Esophagus squamous epithelium (tissue), 4 donors: ENCODE measurements at regions not wholly inside any gene's neighbourhood (a gene's known extent, or its start where the extent isn't known, plus 50 kb on each side); places are given as distances from the start of the nearest gene placed in this dataset.

Experiments
- CTCF ChIP-seq, 6 experiments: fragments of 450-650 bp in 4 of 6; fragments of 200-600 bp in 2 of 6; sonication (generic) in 2 of 6; IDR thresholded peaks; one replicate each; pipeline ENCODE4 v1.5.1; 2016 to 2019; ENCODE audit warnings: antibody characterized with exemption in 6 of 6, mild to moderate bottlenecking in 4 of 6, moderate library complexity in 4 of 6
- POLR2A ChIP-seq, 4 donors: fragments of 450-650 bp; IDR thresholded peaks; one replicate each; pipeline ENCODE4 v1.6.1; 2017; ENCODE audit warnings: antibody characterized with exemption in 4 of 4, mild to moderate bottlenecking in 4 of 4, moderate library complexity in 3 of 4

- no peak for TF ChIP-seq POLR2A (IDR thresholded peaks at IDR 0.05)
- TF ChIP-seq CTCF (IDR thresholded peaks at IDR 0.05) = no peak
Observed at GRCh38 chr5:112560371-112560770, 141.3 kb upstream of the EPB41L4A start.
